GM12864 (cell line): ENCODE measurements at regions not wholly inside any gene's neighbourhood (a gene's known extent, or its start where the extent isn't known, plus 50 kb on each side); places are given as distances from the start of the nearest gene placed in this dataset.

Experiments used
- DNase-seq: peaks from one replicate; pipeline ENCODE4 v3.0.0-alpha.2; 2011; ENCODE audit warnings: low read depth
- H3K4me3 ChIP-seq: 2 replicates; pipeline ENCODE4 v1.5.1; 2011; ENCODE audit warnings: mild to moderate bottlenecking, low read depth, low read length, control low read depth
- TF ChIP-seq, protein P1 (sequence below): IDR thresholded peaks from 2 replicates; pipeline ENCODE4 v1.5.1; 2011; ENCODE audit warnings: low read depth, mild to moderate bottlenecking, moderate library complexity, low read length, control low read depth, inconsistent platforms; ENCODE audit errors: missing control alignments

DNA sequence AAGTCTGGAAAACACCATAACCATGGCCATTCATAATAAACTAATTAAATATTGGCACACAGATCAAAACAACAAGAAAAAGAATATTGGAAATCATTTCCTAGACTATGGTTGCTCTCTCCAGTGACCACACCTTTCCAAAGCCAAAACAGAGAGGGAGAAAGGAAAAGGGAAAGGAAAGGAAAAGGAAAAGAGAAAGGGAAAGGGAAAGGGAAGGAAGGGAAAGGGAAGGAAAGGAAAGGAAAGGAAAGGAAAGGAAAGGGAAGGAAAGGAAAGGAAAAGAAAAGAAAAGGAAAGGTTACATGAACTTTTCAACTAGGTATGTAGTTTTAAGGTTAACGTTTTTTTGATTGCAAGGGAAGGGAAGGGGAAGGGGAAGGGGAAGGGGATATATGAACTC is 360.5 kb upstream of the SLC39A10 start:
- no peak for DNase-seq
- TF ChIP-seq, protein P1, sequence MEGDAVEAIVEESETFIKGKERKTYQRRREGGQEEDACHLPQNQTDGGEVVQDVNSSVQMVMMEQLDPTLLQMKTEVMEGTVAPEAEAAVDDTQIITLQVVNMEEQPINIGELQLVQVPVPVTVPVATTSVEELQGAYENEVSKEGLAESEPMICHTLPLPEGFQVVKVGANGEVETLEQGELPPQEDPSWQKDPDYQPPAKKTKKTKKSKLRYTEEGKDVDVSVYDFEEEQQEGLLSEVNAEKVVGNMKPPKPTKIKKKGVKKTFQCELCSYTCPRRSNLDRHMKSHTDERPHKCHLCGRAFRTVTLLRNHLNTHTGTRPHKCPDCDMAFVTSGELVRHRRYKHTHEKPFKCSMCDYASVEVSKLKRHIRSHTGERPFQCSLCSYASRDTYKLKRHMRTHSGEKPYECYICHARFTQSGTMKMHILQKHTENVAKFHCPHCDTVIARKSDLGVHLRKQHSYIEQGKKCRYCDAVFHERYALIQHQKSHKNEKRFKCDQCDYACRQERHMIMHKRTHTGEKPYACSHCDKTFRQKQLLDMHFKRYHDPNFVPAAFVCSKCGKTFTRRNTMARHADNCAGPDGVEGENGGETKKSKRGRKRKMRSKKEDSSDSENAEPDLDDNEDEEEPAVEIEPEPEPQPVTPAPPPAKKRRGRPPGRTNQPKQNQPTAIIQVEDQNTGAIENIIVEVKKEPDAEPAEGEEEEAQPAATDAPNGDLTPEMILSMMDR, result no peak
- no peak overlapping the region for H3K4me3 ChIP-seq

GRCh38 chr2:195289081-195289480 is 367.9 kb upstream of the SLC39A10 start:
- no peak overlapping the region for H3K4me3 ChIP-seq
- DNase-seq, result no peak
- TF ChIP-seq, protein P1, result no peak

GRCh38 chr2:195279840-195280427 is 377.1 kb upstream of the SLC39A10 start:
- no peak for DNase-seq
- TF ChIP-seq, protein P1, result no peak

GRCh38 chr2:195270466-195271039 is 386.5 kb upstream of the SLC39A10 start:
- no peak overlapping the region for H3K4me3 ChIP-seq
- DNase-seq, result no peak
- TF ChIP-seq, protein P1, result no peak

More at GRCh38 chr2:195279840-195280427, 377.1 kb upstream of the SLC39A10 start:
- H3K4me3 ChIP-seq, result no peak overlapping the region

GRCh38 chr2:195269220-195269619 is 387.8 kb upstream of the SLC39A10 start:
- TF ChIP-seq, protein P1, result no peak
- no peak for DNase-seq
- no peak overlapping the region for H3K4me3 ChIP-seq

DNA sequence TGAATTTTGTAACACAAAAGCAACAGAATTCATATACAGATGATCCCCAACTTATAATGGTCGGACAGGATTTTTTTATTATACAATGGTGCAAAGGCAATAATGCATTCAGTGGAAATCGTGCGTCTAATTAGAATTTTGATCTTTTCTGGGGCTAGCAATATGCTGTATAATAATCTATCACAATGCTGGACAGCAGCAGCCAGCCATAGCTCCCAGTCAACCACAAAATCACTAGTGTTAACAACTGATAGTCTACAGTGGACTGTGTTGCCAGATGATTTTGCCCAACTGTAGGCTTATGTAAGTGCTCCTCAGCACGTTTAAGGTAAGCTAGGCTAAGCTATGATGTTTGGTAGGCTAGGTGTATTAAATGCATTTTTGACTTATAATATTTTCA is 399.0 kb upstream of the SLC39A10 start:
- DNase-seq, result no peak
- H3K4me3 ChIP-seq, result no peak overlapping the region
- TF ChIP-seq, protein P1, result no peak

DNA sequence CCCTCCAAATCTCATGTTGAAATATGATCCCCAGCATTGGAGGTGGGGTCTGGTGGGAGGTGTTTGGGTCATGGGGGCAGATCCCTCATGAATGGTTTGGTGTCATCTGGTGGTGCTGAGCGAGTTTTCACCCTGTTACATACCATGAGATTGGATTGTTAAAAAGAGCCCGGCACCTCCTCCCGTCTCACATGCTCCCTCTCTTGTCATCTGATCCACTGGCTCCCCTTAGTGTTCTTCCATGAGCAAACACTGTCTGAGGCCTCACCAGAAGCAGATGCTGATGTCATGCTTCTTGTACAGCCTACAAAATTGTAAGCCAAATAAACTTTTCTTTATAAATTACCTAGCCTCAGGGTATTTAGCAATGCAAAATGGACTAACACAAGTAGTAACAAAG is 405.0 kb upstream of the SLC39A10 start:
- TF ChIP-seq, protein P1, result no peak
- no peak for DNase-seq
- no peak overlapping the region for H3K4me3 ChIP-seq
